ENCODE measurements at regions not wholly inside any gene's neighbourhood (a gene's known extent, or its start where the extent isn't known, plus 50 kb on each side); places are given as distances from the start of the nearest gene placed in this dataset.

- Histone ChIP-seq H3K36me3 (ENCODE audit: insufficient read depth, low read length, poor library complexity, severe bottlenecking) (no peaks in the 10 kb centered on the region), H3K4me3 (ENCODE audit: low read depth, low read length, poor library complexity, severe bottlenecking) (no peak overlapping the region), H3K9me3 (ENCODE audit: low read depth, low read length, poor library complexity, severe bottlenecking) (no peaks in the 10 kb centered on the region), H3K27ac (ENCODE audit: low read depth, low read length, poor library complexity, severe bottlenecking) (no peak overlapping the region), H3K4me1 (ENCODE audit: insufficient read depth, low read length, poor library complexity, severe bottlenecking) (no peaks in the 10 kb centered on the region), H3K27me3 (replicated peaks; ENCODE audit: insufficient read depth, low read depth, low read length, poor library complexity) (peaks cover 46% of the 10 kb centered on the region)
- TF ChIP-seq CTCF (conservative IDR thresholded peaks at IDR 0.05; ENCODE audit: low read depth, low read length), result no peak
- TF ChIP-seq EZH2 (IDR thresholded peaks at IDR 0.05; ENCODE audit: borderline replicate concordance, low read depth, low read length, poor library complexity, severe bottlenecking), result no peak
- intact Hi-C loops (cut with micrococcal nuclease; ENCODE audit: unreplicated experiment), result no loop called here
- ChIA-PET CTCF (no interaction called here), POLR2A (ENCODE audit: low non-redundant PET) (no interaction called here)
- no TSS peak for BruUV-seq (replicated peaks)
- DNase-seq (ENCODE audit: low spot score), result no peak
Measured at GRCh38 chr4:187059895-187060294, 336.2 kb upstream of the FAT1 start.

GRCh38 chr4:187060551-187060950 is 336.9 kb upstream of the FAT1 start:
- Histone ChIP-seq H3K4me3 (ENCODE audit: low read depth, low read length, poor library complexity, severe bottlenecking) (no peak overlapping the region), H3K36me3 (ENCODE audit: insufficient read depth, low read length, poor library complexity, severe bottlenecking) (no peaks in the 10 kb centered on the region), H3K27me3 (replicated peaks; ENCODE audit: insufficient read depth, low read depth, low read length, poor library complexity) (peaks cover 53% of the 10 kb centered on the region), H3K4me1 (ENCODE audit: insufficient read depth, low read length, poor library complexity, severe bottlenecking) (no peaks in the 10 kb centered on the region), H3K27ac (ENCODE audit: low read depth, low read length, poor library complexity, severe bottlenecking) (no peak overlapping the region), H3K9me3 (ENCODE audit: low read depth, low read length, poor library complexity, severe bottlenecking) (no peaks in the 10 kb centered on the region)
- CTCF ChIA-PET, result no interaction called here
- TF ChIP-seq CTCF (conservative IDR thresholded peaks at IDR 0.05; ENCODE audit: low read depth, low read length) (no peak), EZH2 (IDR thresholded peaks at IDR 0.05; ENCODE audit: borderline replicate concordance, low read depth, low read length, poor library complexity, severe bottlenecking) (no peak)
- POLR2A ChIA-PET (ENCODE audit: low non-redundant PET), result no interaction called here
- intact Hi-C loops (cut with micrococcal nuclease; ENCODE audit: unreplicated experiment), result no loop called here
- BruUV-seq (replicated peaks), result no TSS peak
- no peak for DNase-seq (ENCODE audit: low spot score)

GRCh38 chr4:187063251-187063650 is 339.6 kb upstream of the FAT1 start:
- H3K27me3 ChIP-seq (replicated peaks; ENCODE audit: insufficient read depth, low read depth, low read length, poor library complexity), result peaks cover 65% of the 10 kb centered on the region
- intact Hi-C loops (cut with micrococcal nuclease; ENCODE audit: unreplicated experiment), result no loop called here
- DNase-seq (ENCODE audit: low spot score), result no peak
- ChIA-PET CTCF (no interaction called here), POLR2A (ENCODE audit: low non-redundant PET) (no interaction called here)
- H3K27ac ChIP-seq (ENCODE audit: low read depth, low read length, poor library complexity, severe bottlenecking), result no peak overlapping the region
- H3K9me3 ChIP-seq (ENCODE audit: low read depth, low read length, poor library complexity, severe bottlenecking), result no peaks in the 10 kb centered on the region
- H3K4me3 ChIP-seq (ENCODE audit: low read depth, low read length, poor library complexity, severe bottlenecking), result no peak overlapping the region
- H3K4me1 ChIP-seq (ENCODE audit: insufficient read depth, low read length, poor library complexity, severe bottlenecking), result no peaks in the 10 kb centered on the region
- BruUV-seq (replicated peaks), result no TSS peak
- TF ChIP-seq EZH2 (IDR thresholded peaks at IDR 0.05; ENCODE audit: borderline replicate concordance, low read depth, low read length, poor library complexity, severe bottlenecking) (no peak), CTCF (conservative IDR thresholded peaks at IDR 0.05; ENCODE audit: low read depth, low read length) (no peak)
- no peaks in the 10 kb centered on the region for H3K36me3 ChIP-seq (ENCODE audit: insufficient read depth, low read length, poor library complexity, severe bottlenecking)

Data from A673 (cell line).